ENCODE measurements at regions not wholly inside any gene's neighbourhood (a gene's known extent, or its start where the extent isn't known, plus 50 kb on each side); places are given as distances from the start of the nearest gene placed in this dataset.
A peak's percentile ranks its signal among the peaks of the same experiment; 100 is the strongest.
"Not testable (repeated sequence)": the region's sequence is repeated elsewhere in the genome, so short reads cannot be mapped to it uniquely, and the experiment has no call there.

DNA sequence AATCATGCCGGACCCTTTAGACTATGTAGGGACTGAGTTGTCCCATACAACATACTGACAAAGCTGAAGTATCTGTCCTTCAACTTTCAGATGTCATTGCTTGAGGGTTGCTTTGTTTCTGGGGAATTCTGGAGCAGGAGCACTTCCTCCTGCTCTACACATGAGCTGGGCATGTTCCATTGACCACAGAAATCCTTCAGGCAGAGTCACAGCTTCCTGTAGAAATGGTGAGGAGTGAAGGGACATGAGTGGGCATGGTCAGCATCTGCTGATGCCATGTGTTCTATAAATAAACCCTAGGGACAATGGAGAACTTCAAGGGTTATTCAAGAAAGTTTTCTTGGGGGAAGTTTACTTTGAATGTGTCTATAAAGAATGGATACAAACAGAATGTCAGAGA, 296.6 kb upstream of the FBXL7 start:
- DNase-seq = peak; percentile 42

DNA sequence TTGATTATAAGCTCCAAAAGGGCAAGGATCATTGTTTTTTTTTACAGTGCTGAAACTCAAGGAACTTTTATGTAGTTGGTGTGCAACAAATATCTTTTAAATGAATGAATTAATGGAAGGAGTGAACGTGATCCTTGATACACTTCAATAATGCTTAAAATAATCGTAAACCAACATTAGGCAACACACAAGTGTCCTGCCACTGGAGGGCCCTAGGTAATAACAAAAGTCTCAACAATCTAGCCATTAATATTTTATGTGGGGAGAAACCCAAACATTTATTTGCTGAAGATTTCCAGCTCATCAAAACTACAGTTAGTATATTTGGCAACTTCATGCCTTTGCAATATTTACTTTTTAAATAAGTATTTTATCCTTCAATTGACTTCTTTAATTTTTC, 309.0 kb upstream of the FBXL7 start:
- no peak for DNase-seq

DNA sequence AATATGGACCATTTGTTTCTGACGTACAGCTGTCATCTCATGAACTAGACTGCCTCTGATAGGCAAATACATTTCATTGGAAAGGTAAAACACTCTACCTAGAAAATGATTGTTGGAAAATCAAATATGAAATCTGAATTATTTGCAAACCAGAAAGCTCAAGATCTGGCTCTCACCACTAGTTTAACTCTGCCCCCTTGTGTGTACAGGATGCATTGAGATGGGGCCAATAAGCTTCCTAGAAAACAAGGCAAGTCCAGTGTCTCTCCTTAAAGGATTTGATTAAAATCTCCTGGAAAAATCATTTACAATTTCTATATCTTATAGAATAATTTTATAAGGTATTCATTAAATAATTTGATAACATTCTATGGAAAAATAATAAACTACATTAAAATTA, 311.9 kb upstream of the ANKH start:
- DNase-seq = no peak

DNA sequence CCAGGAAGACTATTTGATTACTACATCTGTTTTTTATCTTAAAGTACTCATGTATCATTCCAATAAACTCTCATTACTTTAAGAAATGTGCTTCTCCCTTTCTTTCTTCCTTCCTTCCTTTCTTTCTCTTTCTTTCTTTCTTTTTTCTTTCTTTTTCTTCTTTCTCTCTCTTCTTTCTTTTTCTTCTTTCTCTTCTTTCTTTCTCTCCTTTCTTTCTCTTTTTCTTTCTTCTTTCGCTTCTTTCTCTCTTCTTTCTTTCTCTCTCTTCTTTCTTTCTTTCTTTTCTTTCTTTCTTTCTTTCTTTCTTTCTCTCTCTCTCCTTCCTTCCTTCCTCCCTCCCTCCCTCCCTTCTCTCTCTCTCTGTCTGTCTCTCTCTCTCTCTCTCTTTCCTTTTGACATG, 298.6 kb upstream of the ANKH start:
- DNase-seq = no peak

DNA sequence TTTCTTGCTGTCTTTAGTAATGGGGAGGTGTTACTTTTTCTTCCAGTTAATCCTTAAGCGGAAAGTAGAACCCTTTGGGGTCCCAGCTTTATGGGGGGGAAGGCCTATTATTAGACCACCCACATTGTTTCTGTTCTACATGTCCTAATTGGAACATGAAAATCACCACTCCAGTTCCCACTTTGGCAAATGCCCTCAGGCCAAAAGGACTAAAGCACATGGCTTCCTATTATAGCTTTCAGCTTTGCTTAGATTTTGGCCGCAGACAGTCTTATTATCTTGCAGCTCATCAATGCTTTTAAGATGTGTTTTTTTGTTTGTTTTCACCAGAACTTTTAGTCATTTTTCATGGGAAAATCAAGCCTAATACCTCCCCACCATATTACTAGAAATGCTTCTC, 296.8 kb upstream of the ANKH start:
- DNase-seq = no peak

DNA sequence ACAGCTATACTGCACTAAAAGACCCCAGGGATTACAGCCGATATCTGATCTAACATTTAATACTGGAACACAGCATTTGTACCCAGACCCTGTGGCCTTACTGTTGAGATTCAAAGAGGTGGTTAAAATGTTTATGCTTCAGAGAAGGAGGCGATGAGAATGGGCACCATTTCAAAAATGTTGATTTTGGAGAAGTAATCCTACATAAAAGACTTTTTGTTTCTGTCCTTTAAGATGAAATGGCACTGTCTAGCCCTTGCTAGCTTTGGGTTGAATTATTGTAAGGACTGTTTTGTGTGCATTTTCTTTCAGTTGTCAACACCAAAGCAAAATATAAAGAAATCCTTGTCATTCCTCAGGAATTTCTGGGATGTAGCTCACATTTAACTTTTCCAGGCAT, 288.5 kb upstream of the ANKH start:
- no peak for DNase-seq

DNA sequence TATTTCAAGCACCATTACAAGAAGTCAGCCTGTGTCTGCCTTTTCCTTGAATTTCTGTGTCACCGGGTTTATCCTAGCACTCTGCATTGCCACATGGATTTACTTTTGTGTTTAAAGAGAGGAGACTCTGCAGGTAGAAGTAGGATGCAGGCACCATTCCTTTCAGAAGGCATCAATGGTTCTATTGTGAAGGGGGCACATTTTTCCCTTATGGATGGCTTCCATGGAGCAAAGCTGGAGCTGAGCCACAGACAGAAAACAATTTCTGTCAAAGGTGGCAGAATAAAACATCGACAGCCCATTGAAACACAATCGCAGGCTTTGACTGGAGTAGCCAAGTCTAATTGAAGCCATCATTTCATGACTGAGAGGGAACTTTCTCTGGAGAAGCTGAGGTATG, 288.0 kb upstream of the ANKH start:
- DNase-seq = no peak

DNA sequence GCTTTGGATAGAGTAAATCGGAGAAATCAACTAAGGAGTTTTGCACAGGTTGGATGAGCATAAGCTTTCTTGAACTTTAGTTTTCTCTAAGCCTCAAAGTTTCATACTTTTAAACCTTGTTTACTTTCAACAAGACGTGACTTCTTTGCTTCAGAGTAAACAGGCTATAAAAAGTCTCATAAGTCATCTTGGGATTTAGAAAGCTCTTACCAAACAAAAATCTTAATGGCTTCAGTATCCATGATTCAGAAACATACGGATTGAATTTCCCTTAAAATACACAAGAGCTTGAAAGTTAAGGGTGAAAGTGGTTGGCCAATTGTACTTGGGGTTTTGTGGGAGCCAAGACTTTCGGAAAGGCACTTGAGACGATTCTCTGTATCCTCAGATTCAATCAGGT, 270.9 kb upstream of the ANKH start:
- DNase-seq = no peak

DNA sequence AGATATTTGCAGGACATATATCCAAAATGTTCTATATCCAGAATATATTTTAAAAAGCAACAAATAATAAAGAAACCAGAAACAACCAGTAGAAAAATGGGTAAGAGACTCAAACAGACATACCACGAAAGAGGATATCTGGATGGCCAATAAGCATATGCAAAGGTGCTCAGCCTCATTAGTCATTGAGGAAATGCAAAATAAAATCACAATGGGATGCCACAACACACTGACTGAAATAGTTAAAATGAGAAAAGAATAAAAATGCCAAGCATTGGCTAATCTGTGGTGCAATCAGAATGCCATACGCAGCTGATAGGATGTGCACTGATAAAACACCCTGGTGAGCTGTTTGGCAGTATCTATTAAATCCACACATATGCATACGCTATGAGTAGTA, 265.8 kb upstream of the ANKH start:
- no peak for DNase-seq

DNA sequence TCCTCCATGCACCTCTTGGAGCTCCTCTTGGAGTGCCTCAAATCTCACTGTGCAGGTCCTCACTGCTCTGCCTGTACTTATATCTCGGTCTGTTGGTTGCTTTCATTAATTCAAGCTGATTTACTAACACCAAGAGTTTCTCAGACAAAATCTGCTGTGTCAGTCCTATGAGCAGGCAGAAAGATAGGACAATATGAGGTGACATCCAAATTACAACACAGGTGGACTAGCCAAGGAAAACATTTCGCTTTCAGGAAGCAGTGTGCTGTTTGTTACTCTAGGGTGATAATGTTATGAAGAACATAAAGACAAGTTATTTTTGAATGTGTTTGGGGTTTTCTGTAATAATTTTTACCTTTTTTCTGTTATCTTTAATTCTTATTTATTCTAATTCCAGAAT, 264.1 kb upstream of the ANKH start:
- no peak for DNase-seq

DNA sequence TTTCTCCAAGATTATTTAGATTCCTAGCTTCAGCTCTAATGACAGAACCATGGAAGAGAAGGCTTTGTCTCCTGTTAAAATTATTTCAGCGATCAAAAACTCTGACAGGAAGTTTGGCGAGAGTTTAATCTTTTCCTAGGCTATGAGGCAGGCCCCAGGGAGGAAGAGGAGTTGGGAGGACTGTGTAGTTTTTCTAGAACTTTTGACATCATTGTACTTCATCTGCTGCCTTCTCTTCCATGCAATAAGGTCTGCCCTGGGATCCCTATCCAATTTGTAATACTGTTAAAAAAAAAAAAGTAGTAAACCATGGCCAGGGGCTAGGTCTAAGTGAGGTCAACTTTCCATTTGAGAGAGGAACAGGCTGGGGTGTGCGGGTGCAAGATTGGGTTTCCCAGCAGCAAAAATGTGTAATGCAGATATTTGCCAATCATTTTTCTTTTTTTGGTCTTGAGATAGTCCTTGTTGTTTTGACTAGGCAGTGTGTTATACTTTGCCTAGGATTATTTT, 261.9 kb upstream of the ANKH start:
- DNase-seq = no peak

DNA sequence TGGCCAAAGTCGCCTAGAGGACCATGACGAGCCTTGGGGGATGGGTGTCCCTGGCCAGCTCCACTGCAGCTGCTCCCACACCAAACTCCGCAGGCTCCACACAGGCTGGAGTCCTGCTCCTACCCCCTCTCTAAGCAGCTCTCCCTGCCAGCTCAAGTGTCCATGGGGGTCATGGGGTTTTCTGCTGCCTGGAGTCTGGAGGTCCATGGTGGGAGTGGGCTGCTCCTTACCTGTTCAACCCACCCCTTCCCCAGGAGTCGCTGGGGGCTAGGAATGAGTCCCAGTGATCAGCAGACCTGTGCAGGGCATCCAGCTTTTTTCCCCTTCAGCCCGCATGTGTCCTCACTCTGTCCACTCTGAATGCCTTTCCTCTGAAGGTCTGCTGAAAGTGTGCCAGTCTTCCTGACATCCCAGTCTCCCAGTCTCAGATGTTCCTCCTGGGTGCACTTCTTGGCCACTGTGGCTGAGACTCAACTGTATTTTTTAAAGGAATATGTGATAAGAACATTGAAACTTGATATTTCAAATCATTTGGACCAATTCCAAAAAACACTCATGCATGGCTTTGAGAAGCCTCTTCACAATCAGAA, 261.3 kb upstream of the ANKH start:
- no peak for DNase-seq

DNA sequence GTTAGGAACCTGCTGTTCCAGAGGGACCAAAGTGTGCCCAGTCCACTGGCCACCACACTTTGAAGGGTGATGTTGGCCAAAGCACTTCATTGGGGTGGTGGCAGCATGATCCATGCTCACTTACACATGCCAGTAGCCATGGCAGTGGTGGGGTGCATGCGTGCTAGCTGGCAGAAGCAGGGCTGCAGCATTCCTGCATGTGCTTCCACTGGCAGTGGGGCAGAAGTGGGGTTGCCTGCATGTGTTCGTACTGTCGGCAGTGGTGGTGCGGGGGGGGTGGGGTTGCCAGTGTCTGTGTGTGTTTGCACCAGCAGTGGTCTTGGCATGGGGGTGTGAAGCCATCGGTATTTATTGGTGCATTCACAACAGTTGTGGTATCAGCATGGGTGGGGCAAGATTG, 260.3 kb upstream of the ANKH start:
- no peak for DNase-seq

DNA sequence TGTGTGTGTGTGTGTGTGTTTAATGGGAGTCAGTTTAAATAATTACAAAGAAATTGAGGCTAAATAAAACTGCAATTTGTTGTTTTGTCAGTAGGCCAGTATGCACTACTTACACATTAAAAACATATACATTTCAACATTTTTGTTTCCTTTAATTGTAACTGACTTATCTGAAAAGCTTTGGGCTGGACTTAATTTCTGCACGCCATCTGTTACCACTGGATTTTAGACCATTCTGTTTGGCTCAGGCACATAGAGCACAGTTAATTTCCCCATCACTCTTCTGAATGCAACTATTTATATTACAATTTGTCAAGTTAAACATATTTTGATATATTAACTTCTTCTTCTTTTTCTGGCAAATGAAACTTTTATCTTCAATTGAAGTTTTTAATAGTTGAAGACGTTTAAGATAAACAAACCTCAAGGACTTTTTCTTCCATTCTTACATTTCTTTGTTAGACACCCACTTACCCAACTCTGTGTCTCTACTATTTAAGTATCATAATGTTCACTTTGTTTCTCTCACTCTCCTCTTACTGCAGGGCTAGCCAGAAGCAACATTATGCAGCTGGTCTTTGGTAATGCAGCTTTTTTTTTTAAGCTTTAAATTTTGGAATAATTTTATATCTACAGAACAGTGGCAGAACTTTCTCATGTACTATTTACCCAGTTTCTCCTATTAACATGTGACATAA, 253.4 kb upstream of the ANKH start:
- no peak for DNase-seq

DNA sequence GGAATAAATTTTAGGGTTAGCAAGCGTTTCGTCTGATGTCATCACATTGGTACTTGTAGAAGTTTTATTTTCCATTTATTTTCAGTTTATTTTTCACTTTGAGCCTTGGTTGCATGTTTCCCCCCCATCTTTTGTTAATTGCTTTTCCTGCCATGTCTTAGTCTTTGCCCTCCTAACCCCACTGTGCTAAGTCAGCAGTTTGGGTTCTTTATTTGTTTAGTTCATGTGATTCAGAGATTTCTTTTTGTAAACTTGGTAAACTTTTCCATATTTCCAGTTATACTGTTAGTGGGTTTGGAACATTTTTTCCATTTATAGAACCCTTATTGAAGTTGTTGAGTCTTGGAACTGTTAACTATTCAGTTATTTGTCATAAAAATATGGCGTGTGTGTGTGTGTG, 252.9 kb upstream of the ANKH start:
- DNase-seq = no peak

DNA sequence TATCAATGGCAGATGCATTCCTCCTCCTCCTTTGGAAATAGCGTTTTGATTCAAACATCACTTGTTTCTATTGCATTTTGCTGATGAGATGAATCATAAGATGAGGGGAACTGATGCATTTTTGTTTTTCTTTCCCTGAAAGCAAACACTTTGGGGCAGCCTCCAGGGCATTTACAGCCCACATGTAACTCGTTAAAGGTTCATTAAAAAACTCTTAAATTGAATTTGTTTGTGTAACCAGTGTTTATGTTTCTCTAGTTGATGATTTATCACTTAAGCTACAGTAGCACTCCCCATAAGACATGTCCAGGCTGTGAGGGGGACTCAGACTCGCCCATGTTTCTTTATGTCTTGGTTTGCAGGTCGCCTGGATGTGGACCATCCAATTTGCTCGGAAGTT, 246.1 kb upstream of the ANKH start:
- DNase-seq = no peak

DNA sequence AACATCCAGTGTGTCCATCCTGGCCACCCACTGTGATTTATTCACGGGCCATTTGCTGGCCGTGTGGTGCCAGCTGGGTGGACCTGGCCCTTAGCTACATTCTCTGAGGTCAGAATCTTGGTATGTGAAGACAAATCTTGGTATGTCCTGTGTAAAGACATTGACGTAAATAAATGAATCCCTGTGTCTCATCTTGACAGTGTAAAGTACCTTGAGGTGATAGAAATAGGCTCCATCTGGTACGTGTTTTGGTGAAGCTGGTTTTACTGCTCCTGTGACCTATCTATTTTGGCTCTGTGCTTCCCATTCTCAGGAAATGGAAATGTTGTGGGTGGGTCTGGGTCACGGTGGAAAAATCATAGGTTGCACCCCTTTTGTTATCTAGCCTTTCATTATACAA, 245.4 kb upstream of the ANKH start:
- DNase-seq = no peak

DNA sequence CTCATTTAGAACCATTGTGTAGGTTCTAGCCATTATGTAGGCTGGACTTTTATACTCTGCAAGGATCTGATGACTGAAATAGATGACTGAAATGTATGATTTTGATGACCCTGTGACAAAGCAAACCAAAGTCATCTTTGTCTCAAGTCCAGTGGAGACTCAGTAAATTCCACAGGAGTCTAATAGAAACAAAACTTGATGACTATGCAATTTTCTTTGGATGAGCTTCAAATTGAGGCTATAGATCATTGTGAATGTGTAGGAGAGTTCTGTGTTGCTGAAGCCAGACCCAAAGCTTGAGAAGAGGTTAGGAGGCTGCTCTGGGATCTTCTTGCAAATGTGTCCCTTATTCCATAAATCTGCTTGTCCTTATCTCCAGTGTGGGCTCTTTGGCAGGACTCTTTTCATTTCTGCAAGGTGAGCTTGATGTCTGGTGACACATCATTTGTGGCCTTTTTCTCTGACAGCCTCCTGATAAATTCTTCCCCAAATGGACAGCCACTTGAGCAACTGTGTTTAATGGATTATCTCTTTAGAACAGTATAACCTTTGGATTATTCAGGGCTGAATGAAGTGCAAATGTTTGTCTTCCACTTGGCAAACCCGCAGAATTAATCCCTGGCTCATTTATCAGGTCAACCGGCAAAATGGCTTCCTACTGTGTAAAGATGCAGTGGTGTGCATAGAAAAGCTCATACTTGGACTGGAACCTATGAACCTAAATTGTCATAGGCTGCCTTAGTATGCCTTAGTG, 235.1 kb upstream of the ANKH start:
- no peak for DNase-seq

DNA sequence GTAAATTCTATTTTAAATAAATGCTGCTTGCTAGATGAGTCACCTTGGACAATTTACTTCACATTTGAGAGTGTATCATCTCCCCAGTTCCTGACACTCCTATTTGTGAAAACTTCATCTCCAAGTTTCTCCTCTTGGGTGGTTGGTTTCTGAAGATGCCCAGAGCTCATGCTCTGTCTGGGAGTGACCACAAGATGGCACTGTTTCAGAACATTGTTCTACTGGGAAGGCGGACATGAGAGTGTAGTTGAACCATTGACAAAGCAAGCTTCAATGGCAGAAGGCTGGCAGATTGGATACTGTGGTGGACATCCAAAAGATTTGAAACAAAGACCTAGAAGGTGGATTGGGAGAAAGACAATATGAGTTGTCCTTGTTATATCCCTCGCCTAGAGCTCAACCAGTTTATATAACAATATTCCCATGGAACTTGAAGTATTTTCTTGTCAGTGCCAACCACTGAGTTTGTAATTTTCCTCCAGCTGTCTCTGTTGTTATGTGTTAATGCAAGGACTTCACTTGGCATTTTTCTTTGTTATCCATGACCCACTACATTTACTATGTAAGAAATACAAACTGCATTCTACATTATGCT, 234.3 kb upstream of the ANKH start:
- peak; percentile 42 for DNase-seq

DNA sequence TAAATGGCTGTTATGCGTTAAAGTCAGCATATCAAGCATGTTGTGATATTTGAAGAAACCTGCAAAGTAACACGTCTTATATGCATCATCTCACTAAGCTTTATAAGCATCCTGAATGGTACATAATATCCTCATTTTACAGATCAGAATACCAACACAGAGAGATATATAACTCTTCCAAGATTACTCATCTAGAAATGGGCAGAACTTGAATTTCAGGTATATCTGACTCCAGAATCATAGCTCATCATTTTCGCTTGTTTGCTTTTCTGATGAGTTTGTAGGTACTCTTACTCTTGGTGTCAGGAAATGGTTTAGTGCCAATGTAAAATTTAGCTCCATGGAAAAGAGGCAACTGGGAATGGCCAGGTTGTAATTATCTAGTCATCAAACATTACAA, 232.3 kb upstream of the ANKH start:
- no peak for DNase-seq

DNA sequence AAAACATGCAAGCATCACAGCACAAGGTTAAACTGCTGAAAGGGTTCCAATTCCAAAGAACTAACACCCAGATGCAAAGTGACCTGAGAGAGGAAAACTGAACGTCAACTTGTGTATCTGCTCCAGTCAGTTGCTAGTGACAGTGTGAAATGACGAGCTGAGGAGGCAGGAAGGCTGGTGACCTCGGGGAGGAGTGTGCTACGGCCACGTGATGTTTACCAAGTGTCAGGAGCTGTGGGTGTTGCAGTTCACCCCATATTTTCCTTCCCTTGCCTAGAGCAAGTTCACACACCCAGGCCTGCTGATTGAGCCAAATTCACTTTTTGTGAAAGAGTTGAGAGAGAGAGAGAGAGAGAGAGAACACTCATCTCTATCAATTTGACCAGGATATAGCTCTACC, 231.6 kb upstream of the ANKH start:
- DNase-seq = no peak

DNA sequence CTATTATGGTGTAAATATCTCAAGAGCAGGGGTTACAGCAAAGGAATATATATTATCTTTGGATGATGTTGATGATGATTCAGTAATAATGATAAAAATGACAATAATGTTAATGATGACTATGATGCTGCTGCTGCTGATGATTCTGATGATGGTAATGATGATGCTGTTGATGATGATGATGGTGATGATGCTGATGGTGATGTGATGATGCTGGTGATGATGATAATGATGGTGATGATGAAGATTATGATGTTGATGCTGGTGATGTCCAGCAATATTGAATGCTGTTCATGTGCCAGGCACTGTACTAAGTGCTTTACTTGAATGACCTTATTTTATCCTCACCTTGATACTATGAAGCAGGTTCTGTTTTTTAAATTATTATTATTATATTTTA, 226.0 kb upstream of the ANKH start:
- no peak for DNase-seq

DNA sequence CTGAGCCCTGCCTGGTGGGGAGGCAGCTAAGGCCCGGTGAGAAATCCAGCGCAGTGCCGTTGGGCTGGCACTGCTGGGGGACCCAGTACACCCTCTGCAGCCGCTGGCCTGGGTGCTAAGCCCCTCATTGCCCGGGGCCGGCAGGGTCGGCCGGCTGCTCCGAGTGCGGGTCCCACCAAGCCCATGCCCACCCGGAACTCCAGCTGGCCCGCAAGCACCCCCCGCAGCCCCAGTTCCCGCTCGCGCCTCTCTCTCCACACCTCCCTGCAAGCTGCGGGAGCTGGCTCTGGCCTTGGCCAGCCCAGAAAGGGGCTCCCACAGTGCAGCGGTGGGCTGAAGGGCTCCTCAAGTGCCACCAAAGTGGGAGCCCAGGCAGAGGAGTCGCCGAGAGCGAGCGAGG, 225.1 kb upstream of the ANKH start:
- not testable (repeated sequence) for DNase-seq

DNA sequence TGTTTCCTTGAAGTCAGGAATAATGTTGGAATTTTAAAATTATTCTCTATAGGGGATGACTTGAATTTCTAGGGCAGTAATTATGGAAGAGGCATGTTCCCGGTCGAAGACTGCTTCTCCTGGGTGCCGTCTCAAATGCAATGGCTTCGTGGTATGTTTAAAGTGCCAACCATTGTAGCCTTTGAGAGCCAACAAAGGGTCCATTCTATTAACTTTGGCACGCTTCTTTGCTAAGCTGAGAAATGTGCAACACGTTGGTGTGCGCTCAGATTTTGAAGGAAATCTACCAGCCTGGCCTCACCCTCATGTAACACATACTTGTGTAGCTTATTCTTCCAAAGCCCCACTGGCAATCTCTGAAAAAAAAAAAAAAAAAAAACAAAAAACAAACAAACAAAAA, 221.2 kb upstream of the ANKH start:
- DNase-seq = no peak

Data from fibroblast of skin of abdomen (primary cell).